ENCODE measurements at regions not wholly inside any gene's neighbourhood (a gene's known extent, or its start where the extent isn't known, plus 50 kb on each side); places are given as distances from the start of the nearest gene placed in this dataset.

- Histone ChIP-seq H3K9me3 (peaks cover 0 to 6% (median 0%) of the 10 kb centered on the region in 12 donors), H3K4me1 (no peaks in the 10 kb centered on the region), H3K27ac (no peak overlapping the region), H3K4me3 (no peak overlapping the region), H3K27me3 (peaks cover 0 to 7% (median 0%) of the 10 kb centered on the region in 9 donors), H3K36me3 (no peaks in the 10 kb centered on the region)
- ATAC-seq (no peak), DNase-seq (no peak)
- no peak for TF ChIP-seq POLR2A (IDR thresholded peaks at IDR 0.05)
- intact Hi-C loops (cut with DNase I): no loop called here
- 44 to 65% (median 62%) methylated on average over 7 of the region's 7 CpGs for WGBS, 4 donors
These were observed 328.3 kb downstream of the AACS start for GRCh38 chr12:125393569-125393968.

GRCh38 chr12:125395583-125396215 lies 330.5 kb downstream of the AACS start:
- ATAC-seq: no peak
- no peak for TF ChIP-seq CTCF (IDR thresholded peaks at IDR 0.05)
- H3K27me3 ChIP-seq: peaks cover 0 to 7% (median 0%) of the 10 kb centered on the region in 9 donors
- no peak overlapping the region for H3K27ac ChIP-seq
- WGBS, 4 donors: 80 to 85% (median 83%) methylated on average over 5 of the region's 5 CpGs
- DNase-seq: no peak
- H3K9me3 ChIP-seq: peaks cover 0 to 11% (median 0%) of the 10 kb centered on the region in 12 donors
- intact Hi-C loops (cut with DNase I): no loop called here
- H3K36me3 ChIP-seq: no peaks in the 10 kb centered on the region
- no peak overlapping the region for H3K4me3 ChIP-seq
- no peaks in the 10 kb centered on the region for H3K4me1 ChIP-seq

GRCh38 chr12:125399489-125399888 lies 334.3 kb downstream of the AACS start:
- peaks cover 0 to 29% (median 5%) of the 10 kb centered on the region in 12 donors for H3K9me3 ChIP-seq
- TF ChIP-seq POLR2A (IDR thresholded peaks at IDR 0.05) (no peak), CTCF (IDR thresholded peaks at IDR 0.05) (no peak)
- no peak overlapping the region for H3K27ac ChIP-seq
- intact Hi-C loops (cut with DNase I): no loop called here
- H3K4me3 ChIP-seq: no peak overlapping the region
- peaks cover 0 to 4% (median 0%) of the 10 kb centered on the region in 9 donors for H3K27me3 ChIP-seq
- ATAC-seq (no peak), DNase-seq (no peak)
- H3K36me3 ChIP-seq: no peaks in the 10 kb centered on the region
- 86 to 87% (median 86%) methylated on average over 3 of the region's 3 CpGs for WGBS, 4 donors
- H3K4me1 ChIP-seq: no peaks in the 10 kb centered on the region

GRCh38 chr12:125402874-125403789 lies 337.9 kb downstream of the AACS start:
- intact Hi-C loops (cut with DNase I): loop anchor here (1.0 to 10.0 kb wide), 10 partner anchors 71 to 308 kb away; partner anchors contain the start of gene TMEM132B (in 3 of the 10)
- Histone ChIP-seq H3K9me3 (peaks cover 0 to 29% (median 5%) of the 10 kb centered on the region in 12 donors), H3K4me1 (no peaks in the 10 kb centered on the region), H3K27me3 (peaks cover 0 to 25% (median 0%) of the 10 kb centered on the region in 9 donors), H3K36me3 (no peaks in the 10 kb centered on the region), H3K27ac (no peak overlapping the region), H3K4me3 (no peak overlapping the region)
- TF ChIP-seq POLR2A (IDR thresholded peaks at IDR 0.05) (no peak), CTCF (IDR thresholded peaks at IDR 0.05) (peak; percentile 30 to 66 (median 58))
- DNase-seq: no peak
- no peak for ATAC-seq
- 16 to 26% (median 22%) methylated on average over 3 of the region's 3 CpGs for WGBS, 4 donors

All from heart left ventricle (tissue), 16 donors.